ENCODE measurements at regions not wholly inside any gene's neighbourhood (a gene's known extent, or its start where the extent isn't known, plus 50 kb on each side); places are given as distances from the start of the nearest gene placed in this dataset.

DNA sequence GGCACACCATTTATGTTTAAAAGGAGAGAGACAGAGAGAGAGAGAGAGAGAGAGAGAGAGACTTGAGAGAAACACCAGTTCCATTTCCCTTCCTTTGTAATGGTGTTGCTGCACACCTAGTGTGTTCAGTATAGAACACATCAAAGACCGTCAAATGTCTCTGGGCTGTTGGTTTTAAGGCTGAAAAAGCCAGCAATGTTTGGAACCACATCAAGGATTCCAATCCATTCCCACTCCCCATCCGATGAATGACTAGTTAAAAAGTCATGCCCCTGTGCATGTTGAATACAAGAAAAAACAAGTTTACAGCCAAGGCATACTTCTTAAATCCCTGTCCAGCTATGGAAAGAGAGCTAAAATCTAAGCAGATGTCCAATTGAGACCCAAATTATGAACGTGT, 83.0 kb upstream of the IFNE start:
- DNase-seq, result no peak

GRCh38 chr9:21567926-21568325, 85.8 kb upstream of the IFNE start:
- DNase-seq, result no peak

DNA sequence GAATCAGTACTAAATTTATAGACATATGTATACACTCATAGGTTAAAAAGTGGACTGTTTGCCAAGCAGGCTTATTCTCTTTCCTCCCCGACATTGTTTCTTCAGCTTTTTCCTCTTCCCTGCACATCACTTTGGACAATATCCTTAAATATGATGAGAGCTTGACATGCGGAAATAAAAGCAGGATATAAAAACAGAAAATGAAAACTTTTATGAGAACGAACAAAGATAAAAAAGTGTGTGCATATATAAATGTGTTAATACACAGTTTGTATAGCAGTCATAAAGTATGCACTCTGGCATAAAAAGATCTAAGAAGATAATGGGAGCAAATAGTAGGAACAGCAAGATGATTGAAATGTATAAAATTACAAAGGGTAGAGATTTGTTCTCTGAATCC, 86.4 kb upstream of the IFNE start:
- DNase-seq, result no peak

- DNase-seq, result no peak
Observed at GRCh38 chr9:21569721-21570120, 87.6 kb upstream of the IFNE start.

GRCh38 chr9:21570643-21571275, 88.6 kb upstream of the IFNE start:
- DNase-seq, result no peak

DNA sequence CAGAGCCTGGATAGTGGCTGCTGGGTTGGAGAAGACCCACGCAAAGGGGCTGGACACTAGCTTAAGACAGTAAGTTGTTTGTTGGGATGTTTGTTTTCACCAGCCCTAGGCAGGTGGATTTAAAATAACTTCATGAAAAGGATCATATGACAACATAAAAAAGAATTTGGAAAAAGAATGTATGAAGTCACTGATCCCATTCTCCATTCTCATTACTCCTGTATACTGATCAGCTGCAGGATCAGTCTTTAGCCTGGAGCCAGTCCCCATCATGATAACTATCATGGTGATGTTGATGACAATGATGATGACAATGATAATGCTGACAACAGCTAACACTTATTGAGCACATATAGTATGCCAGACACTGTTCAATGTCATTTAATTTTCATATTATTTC, 92.1 kb upstream of the IFNE start:
- no peak for DNase-seq

DNA sequence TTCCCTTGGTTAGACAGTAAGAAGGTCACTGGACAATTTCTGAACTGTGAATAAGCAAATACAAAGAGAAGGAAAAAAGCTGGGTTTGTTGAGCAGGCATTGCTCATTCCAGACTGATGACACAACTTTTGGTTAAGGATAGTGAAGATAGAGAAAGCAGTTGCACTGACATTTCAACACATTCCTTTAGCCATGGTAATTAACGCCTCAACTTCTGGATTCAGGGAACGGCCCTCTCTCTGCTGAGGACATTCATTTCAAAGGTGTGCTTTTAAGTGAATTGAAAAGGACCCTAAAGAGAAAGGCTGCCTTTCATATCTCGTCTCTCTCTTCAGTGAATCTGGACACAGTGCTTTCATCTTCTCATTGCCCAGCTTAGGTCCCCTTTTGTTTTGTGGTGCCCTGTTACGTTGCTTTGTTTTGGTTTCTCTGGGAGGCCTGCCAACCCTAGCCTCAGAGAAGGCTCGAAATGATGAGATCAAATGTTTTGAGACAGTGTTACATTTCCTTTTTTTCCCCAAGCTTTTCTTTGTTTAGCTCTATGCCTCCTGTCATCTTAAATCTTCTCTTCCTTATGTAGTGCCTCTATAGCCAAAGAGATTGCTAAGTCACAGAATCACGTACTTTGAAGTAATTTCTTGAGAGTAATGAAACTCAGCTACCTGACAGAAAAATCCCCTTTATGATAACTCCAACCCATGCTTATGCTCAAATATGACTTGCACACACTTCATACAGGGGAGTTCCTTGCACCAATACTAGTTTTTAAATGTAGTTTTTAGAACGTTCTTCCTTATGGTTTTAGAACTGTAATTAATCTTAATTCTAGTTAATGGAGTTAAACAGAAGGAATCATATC, 94.4 kb upstream of the IFNE start:
- no peak for DNase-seq

DNA sequence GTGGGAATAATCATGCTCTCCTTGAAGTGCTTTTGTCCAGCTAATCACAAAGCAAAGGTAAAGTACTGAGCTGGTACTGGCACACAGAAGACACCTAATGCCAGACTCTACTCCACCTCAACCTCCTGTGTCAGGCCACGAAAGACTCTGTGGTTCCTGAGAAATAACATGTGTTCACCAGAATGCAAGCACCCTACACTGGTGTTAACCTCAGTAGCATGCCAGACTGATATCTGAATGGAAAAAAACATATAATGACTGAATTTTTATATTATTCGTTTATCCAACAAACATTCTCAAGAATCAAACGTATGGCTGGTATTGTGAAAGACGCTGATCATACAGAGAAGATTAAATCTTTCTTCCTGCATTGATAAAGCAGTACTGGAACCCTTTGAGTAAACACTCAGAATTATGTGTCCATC, 97.1 kb upstream of the IFNE start:
- no peak for DNase-seq

DNA sequence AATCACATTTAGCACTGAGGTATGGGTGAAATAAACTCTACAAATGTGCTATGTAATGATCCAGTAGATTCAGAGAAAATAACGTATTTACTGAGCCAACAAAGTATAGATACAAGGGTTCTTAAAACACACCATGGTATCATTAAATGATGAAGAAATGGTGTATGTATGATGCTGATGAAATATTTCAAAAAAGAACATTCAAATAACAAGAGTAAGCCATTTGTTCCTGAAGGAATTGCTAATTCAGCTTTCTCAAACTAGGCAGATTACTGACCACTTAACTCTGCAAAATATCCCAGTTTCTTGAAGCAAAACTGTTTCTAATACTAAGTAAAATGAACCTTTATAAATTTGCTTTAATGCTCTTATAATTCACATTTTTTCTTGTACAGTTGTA, 97.6 kb upstream of the IFNE start:
- no peak for DNase-seq

DNA sequence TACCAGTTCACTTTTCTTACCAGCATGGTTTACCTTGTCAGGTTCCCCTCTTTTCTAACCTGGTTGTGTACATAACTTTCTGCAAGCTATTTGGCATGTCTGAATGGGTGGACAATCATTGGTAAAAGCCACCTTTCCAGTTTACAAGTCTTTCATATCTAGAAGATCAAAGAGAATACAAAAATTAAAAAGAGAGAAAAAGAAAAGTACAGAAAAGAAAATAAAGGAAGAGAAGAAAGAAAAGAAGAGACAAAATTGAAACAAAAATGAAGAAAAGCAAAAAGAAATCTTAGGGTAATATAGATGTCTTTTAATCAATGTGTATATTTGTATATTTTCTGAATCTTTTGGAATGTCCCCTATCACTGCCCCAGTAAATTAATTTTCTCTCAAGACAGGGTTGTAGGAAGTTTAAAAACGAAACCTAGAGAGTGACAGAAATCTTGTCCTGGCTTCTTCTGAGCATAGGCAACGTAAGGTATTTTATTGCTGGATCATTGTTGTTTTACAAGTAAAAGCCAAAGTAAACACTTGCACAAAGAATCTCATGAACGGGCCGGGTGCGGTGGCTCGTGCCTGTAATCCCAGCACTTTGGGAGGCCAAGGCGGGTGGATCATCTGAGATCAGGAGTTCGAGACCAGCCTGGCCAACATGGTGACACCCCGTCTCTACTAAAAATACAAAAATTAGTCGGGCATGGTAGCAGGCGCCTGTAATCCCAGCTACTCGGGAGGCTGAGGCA, 98.7 kb upstream of the IFNE start:
- no peak for DNase-seq

DNA sequence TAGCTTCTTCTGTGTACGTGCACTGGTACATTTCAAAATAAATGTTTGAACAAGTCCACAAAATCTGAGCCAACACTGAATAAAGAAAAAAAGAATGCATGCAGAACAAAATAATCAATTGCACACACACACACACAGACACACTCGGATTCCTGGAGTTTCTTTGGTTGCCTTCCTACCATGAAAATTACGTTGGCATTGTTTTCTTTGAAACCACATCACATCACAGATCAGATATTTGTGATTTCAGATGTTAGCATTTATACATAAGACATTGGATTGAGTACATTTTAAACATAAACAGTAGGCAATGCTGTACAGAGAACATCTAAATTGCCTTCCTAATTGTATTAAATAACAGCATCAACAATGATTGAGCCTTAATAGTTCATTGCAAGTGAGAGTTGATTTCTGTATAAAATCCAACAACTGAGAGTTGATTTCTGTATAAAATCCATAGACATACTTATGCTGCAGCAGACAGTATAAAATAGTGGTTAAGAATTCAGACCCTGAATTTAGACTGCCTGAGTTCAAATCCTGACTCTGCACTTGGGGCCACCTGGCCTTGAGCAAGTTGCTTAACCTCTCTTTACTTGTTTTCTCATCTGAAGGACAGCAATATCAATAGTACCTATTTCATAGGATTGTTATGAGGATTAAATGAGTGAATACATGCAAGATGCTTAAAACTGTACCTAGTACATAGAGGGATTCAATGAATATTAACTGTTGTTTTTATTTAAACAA, 101.7 kb upstream of the IFNE start:
- DNase-seq, result no peak

- no peak for DNase-seq
Observed at GRCh38 chr9:21584890-21585289, 102.8 kb upstream of the IFNE start.

DNA sequence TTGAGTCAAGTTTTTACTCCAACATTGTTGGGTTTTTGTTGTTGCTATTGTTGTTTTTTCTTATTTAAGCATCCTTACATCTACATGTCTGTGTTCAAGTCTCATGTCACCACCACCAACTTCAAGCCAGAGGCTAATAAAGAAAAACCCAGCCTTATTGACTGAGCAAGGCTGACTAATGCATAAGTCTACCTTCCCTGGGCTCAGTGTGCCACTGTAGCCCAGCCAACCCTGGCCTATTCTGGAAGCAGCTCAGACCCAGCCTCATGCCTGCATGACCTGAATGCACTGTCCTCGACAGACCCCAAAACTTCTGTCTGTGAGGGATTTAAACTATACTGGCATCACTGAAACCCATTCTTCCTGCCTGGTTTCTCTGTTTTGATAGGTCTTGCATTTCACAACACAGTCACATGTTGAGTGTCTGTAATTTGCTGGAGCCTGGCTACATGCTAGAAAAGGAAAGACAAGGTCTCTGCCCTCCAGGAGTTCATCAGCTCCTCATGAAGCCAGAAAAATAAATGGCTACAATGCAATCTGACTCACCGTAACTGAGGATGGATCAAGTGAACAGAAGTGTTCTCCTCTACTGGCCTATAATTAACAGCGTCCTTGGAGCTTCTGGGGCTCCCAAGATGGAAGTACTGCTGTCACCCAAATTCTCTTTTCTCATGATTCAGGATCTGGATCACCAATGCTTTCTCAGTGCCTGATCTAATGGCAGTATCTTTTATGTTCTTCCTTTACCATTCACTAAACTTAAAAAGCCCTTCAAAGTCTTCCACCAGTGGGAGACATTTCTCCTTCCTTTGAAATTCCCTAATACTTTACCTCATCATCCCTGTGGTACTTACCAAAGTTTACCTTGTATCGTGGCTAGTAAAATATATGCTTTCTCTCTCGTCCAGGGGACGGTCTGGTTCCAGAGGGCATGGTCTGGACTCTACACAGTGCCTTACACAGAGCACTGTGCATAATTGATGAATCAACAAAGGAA, 103.9 kb upstream of the IFNE start:
- DNase-seq, result no peak

- no peak for DNase-seq
Observed at GRCh38 chr9:21589344-21590056, 107.4 kb upstream of the IFNE start.

DNA sequence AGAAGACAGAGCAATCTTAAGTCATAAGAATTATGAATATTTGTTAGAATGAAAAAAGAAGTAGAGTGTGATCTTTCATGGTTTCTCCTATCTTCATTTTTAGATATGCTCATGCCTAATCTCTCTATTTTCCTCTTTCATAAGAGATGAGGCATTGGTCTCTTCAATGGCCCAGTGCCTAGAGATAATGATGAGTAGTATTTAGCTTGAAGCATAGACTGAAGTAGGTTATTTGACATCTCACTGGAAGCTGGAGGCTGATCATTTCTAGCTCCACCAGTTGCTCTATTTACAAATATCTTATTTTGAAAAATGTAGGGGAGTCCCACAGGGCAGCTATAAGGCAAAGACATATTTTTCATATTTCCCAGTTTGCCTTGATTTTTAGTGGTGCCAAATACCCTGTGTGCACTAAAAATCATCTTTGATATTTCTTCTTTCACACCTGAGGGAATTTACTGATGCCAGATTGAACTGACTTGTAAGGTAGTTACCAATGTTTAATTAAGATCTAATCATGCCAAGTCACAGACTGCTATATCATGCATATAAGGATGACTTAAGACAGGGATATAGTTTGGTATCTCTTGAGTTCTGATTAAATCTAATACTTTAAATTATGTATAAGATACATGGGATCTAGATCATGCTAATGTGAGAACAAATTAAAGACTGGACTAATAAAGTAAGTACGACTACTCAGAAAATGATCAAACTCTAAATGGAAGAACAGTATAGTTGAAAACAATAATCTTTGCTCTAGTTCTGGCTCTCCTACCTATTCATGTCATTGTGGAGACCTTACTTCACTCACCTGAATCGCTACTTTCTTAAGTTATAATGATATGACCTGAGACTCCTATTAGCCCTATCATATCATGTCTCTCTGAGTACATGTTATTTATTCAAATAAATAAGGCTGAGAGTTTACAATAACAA, 108.2 kb upstream of the IFNE start:
- no peak for DNase-seq

GRCh38 chr9:21591221-21592062, 109.3 kb upstream of the IFNE start:
- DNase-seq, result no peak

GRCh38 chr9:21592063-21592338, 109.9 kb upstream of the IFNE start:
- DNase-seq, result no peak

DNA sequence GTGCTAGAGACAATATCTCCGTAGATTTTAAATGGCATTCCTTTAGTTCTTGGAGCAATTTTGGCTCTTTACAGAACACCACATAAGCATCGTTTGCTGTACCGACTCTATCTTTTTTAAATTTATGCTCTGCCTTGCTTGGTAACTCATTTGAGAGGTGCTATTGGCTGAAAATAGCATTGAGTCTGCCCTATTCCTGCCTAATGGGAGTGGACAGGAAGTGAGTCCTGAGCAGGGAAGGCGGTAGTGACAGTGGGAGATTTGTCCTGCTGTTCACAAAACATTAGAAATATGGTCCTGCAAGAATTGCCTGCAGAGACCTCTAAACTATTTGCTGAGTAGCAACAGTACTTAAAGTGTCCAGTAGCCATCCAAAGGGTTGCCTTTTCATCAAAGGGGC, 115.2 kb upstream of the IFNE start:
- DNase-seq, result no peak

- no peak for DNase-seq
Observed at GRCh38 chr9:21598749-21599148, 116.6 kb upstream of the IFNE start.
